Lower lobe of right lung (tissue), 2 donors: ENCODE measurements at regions not wholly inside any gene's neighbourhood (a gene's known extent, or its start where the extent isn't known, plus 50 kb on each side); places are given as distances from the start of the nearest gene placed in this dataset.

ENCODE experiments used
- ATAC-seq, 2 donors: fragments of 200-7000 bp; cut with Tn5 transposase; one replicate each; pipeline ENCODE4 v1.9.1; 2020 to 2022; ENCODE audit warnings: mild to moderate bottlenecking in 2 of 2, moderate library complexity in 2 of 2
- DNase-seq: peaks from one replicate; pipeline ENCODE4 v3.0.0-alpha.2; 2020
- H3K27ac ChIP-seq: fragments of 200-600 bp; one replicate; pipeline ENCODE4 v1.8.0; 2022
- H3K27me3 ChIP-seq: fragments of 200-600 bp; one replicate; pipeline ENCODE4 v1.8.0; 2022; ENCODE audit warnings: low read depth
- H3K36me3 ChIP-seq: fragments of 200-600 bp; one replicate; pipeline ENCODE4 v1.8.0; 2022; ENCODE audit warnings: mild to moderate bottlenecking
- H3K4me1 ChIP-seq: fragments of 200-600 bp; one replicate; pipeline ENCODE4 v1.8.0; 2022
- H3K4me3 ChIP-seq: fragments of 200-600 bp; one replicate; pipeline ENCODE4 v1.8.0; 2022; ENCODE audit warnings: mild to moderate bottlenecking
- H3K9me3 ChIP-seq: fragments of 200-600 bp; one replicate; pipeline ENCODE4 v1.8.0; 2022
- intact Hi-C: fragments of 100-400 bp; cut with DNase I; formaldehyde crosslinking; loops from one replicate; pipeline ENCODE4 v1.11.0; 2022
- TF ChIP-seq, protein P1 (sequence below): fragments of 200-600 bp; IDR thresholded peaks from one replicate; pipeline ENCODE4 v1.8.0; 2022; ENCODE audit warnings: antibody characterized with exemption, mild to moderate bottlenecking
- donor health status: DM: no; HTN: yes; CAD: no; lungs with severe emphysema.

DNA sequence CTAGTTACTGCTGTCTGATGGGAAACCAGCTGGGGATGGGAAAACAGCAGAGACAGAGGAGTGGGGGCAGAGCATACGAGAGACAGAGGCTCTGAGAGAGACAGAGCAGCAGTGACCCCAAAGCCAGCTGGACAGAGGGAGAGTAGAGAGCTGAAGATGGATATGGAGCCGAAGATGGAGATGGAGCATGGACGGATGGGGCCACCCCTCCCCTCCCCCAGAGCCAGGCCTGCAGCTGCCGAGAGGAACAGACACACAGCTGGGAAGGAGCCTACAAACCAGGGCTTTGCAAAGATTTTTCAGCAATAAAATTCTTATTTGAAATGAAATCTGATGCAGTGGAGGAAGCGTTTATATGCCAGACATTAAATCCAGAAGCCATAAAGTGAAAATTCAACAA lies 167.6 kb upstream of the LINGO1 start:
- ATAC-seq: no peak
- Histone ChIP-seq H3K9me3 (no peaks in the 10 kb centered on the region), H3K36me3 (no peaks in the 10 kb centered on the region), H3K4me3 (no peak overlapping the region), H3K27me3 (no peaks in the 10 kb centered on the region), H3K27ac (no peak overlapping the region), H3K4me1 (no peaks in the 10 kb centered on the region)
- intact Hi-C loops: no loop called here
- TF ChIP-seq, protein P1, sequence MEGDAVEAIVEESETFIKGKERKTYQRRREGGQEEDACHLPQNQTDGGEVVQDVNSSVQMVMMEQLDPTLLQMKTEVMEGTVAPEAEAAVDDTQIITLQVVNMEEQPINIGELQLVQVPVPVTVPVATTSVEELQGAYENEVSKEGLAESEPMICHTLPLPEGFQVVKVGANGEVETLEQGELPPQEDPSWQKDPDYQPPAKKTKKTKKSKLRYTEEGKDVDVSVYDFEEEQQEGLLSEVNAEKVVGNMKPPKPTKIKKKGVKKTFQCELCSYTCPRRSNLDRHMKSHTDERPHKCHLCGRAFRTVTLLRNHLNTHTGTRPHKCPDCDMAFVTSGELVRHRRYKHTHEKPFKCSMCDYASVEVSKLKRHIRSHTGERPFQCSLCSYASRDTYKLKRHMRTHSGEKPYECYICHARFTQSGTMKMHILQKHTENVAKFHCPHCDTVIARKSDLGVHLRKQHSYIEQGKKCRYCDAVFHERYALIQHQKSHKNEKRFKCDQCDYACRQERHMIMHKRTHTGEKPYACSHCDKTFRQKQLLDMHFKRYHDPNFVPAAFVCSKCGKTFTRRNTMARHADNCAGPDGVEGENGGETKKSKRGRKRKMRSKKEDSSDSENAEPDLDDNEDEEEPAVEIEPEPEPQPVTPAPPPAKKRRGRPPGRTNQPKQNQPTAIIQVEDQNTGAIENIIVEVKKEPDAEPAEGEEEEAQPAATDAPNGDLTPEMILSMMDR: no peak
- DNase-seq: no peak

DNA sequence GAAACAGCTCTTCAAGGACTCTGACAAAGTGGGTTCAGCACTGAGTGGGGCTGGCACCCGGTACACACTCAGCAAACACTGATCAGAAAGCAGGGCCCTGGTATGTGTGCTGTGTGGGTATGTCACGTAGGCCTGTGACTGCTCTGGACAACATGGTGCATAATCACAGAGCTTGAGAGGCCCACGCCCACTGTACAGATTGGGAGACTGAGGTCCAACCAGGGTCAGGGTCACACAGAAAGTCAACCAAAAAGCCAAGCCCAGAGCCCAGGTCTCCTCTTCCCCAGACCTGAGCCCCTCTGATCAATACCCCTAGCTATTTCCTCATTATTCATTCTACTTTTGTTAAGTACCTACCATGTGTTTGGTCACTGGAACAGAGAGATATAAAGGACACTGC lies 166.1 kb upstream of the LINGO1 start:
- no peaks in the 10 kb centered on the region for H3K27me3 ChIP-seq
- no peaks in the 10 kb centered on the region for H3K36me3 ChIP-seq
- DNase-seq (no peak), ATAC-seq (no peak)
- intact Hi-C loops: no loop called here
- TF ChIP-seq, protein P1: no peak
- no peak overlapping the region for H3K4me3 ChIP-seq
- H3K4me1 ChIP-seq: no peaks in the 10 kb centered on the region
- H3K27ac ChIP-seq: no peak overlapping the region
- H3K9me3 ChIP-seq: no peaks in the 10 kb centered on the region

DNA sequence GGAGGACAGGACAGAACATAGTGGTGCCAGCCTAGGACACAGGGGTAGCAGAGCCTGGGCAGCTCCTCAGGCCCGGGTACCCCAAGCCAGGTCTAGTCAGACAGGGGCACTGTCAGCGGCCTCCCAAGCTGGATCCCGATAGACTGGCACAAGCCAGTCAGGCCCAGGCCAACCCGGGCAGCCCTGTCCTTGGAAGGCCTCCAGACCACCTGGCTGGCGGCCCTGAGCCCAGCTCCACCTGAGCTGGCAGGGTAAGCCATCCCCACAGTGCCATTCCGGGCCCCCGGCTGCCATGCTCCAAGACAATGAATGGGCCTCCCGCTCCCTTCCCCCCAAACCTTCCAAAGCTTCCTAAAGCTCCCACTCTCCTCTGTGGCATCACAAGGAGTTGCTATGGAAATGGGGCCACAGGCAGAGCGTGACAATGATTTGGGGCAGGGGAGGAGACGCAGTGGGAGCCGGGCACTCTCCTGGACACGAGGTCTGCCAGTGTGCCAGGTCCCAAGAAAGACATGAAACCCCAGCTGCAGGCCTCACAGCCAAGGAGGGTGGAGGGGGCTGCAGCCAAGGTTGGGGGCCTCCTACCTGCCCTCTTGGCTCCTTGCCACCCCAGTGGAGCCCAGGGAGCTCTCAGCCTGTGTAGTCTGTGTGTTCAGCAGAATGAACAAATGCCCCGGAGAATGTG lies 165.6 kb upstream of the LINGO1 start:
- ATAC-seq (no peak), DNase-seq (no peak)
- no peaks in the 10 kb centered on the region for H3K9me3 ChIP-seq
- intact Hi-C loops: no loop called here
- no peaks in the 10 kb centered on the region for H3K36me3 ChIP-seq
- no peak overlapping the region for H3K4me3 ChIP-seq
- no peak overlapping the region for H3K27ac ChIP-seq
- no peaks in the 10 kb centered on the region for H3K27me3 ChIP-seq
- TF ChIP-seq, protein P1: no peak
- H3K4me1 ChIP-seq: no peaks in the 10 kb centered on the region

DNA sequence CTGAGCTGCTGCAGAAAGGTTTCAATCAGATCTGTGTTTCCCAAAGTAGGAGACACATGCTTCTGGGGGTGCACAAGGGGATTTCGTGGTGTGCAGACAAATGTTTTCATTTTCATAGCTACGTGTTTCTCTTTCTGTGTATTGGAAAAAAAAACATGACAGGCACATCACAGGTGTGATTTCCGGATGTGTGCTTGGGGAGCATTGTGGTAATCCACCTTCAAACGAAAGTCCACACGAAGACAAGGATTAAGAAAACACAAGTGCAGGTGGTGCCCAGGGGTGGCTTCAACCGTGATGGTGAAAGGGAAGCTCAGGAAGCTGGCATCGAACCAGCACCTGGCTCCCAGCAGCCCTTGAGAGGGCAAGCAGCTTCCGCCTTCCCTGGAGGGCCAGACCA lies 164.6 kb upstream of the LINGO1 start:
- Histone ChIP-seq H3K36me3 (no peaks in the 10 kb centered on the region), H3K27ac (no peak overlapping the region), H3K27me3 (no peaks in the 10 kb centered on the region), H3K4me1 (no peaks in the 10 kb centered on the region), H3K4me3 (no peak overlapping the region), H3K9me3 (no peaks in the 10 kb centered on the region)
- intact Hi-C loops: no loop called here
- ATAC-seq: no peak
- DNase-seq: no peak
- TF ChIP-seq, protein P1: no peak

DNA sequence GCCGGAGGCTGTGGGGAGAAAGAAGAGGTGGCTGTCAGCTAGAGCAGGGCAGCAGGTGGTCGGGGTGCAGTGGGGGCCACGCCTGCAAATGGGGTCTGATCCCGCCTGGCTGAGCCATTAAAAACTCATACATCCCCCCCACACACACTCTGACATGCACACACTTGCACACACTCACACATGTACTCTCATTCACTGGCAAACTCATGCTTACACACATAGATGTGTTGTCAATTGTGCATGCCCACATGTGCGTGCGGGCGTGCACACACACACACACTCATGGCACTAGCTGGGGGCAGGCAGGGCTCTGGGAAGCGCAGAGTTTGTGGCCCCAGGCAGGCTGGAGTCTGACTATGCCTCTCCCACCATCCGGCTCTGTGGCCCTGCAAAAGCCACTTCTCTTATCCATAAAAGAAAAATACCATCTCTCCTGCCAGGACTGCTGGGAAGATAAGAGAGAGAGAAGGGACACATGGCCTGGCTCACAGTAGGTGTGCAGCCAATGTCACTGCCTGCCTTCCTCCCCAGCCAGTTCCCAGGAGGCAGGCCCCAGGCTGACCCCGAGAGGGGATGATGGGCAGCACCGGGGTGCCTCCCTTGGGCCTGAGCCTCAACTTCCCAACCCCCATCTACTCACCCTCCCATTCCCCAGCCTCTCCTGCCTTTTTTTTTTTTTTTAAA lies 163.5 kb upstream of the LINGO1 start:
- Histone ChIP-seq H3K4me1 (no peaks in the 10 kb centered on the region), H3K4me3 (no peak overlapping the region), H3K36me3 (no peaks in the 10 kb centered on the region), H3K9me3 (no peaks in the 10 kb centered on the region), H3K27ac (no peak overlapping the region), H3K27me3 (no peaks in the 10 kb centered on the region)
- ATAC-seq: no peak
- intact Hi-C loops: no loop called here
- TF ChIP-seq, protein P1: no peak
- no peak for DNase-seq
